CD4-positive, alpha-beta T cell (primary cell): ENCODE measurements at regions not wholly inside any gene's neighbourhood (a gene's known extent, or its start where the extent isn't known, plus 50 kb on each side); places are given as distances from the start of the nearest gene placed in this dataset.

Experiments
- ATAC-seq: fragments of 200-7000 bp; cut with Tn5 transposase; one replicate; pipeline ENCODE4 v1.10.0; 2022; ENCODE audit warnings: mild to moderate bottlenecking; ENCODE audit not compliant: poor library complexity
- CTCF ChIA-PET: fragments of 350-600 bp; sonication (Branson Sonifier 250); formaldehyde crosslinking; loops from one replicate; lab custom pipeline; 2021; ENCODE audit warnings: antibody characterized with exemption, inconsistent platforms; lab: Charles Lee
- POLR2A ChIA-PET: fragments of 350-600 bp; sonication (Branson Sonifier 250); formaldehyde crosslinking; loops from one replicate; lab custom pipeline; 2021; ENCODE audit warnings: antibody characterized with exemption, inconsistent platforms; lab: Charles Lee
- DNase-seq, 14 experiments: peaks; one replicate each; pipeline ENCODE4 v3.0.0-alpha.2; 2013 to 2020; ENCODE audit warnings: mixed read lengths in 2 of 14
- H3K27ac ChIP-seq, 2 donors: one replicate each; pipeline versions ENCODE4 v1.5.1 to v1.7.0; 2013; ENCODE audit warnings: low read length in 2 of 2, low read depth in 1 of 2, mild to moderate bottlenecking in 1 of 2
- H3K27me3 ChIP-seq, 2 experiments: 1 replicate in 1 of 2; 2 replicates in 1 of 2; pipeline versions ENCODE4 v1.6.1 to v1.7.0; 2013; ENCODE audit warnings: low read length in 2 of 2, control low read depth in 1 of 2, mild to moderate bottlenecking in 1 of 2, moderate library complexity in 1 of 2; ENCODE audit not compliant: insufficient read depth in 2 of 2, control insufficient read depth in 1 of 2
- H3K36me3 ChIP-seq: one replicate; pipeline ENCODE4 v1.6.1; 2013; ENCODE audit warnings: low read length, control low read depth; ENCODE audit not compliant: insufficient read depth
- H3K4me1 ChIP-seq: one replicate; pipeline ENCODE4 v1.6.1; 2013; ENCODE audit warnings: low read length, control low read depth; ENCODE audit not compliant: insufficient read depth
- H3K4me3 ChIP-seq: one replicate; pipeline ENCODE4 v1.5.1; 2013; ENCODE audit warnings: mild to moderate bottlenecking, low read length, moderate library complexity
- H3K9me3 ChIP-seq, 2 experiments: 1 replicate in 1 of 2; 2 replicates in 1 of 2; pipeline versions ENCODE4 v1.6.1 to v1.7.0; 2013; ENCODE audit warnings: low read length in 2 of 2, mild to moderate bottlenecking in 2 of 2, control low read depth in 1 of 2, moderate library complexity in 1 of 2; ENCODE audit not compliant: control insufficient read depth in 1 of 2, insufficient read depth in 1 of 2
- H3K27ac Mint-ChIP-seq: one replicate; pipeline ENCODE4 v1.8.0; 2020; ENCODE audit warnings: mixed read lengths
- H3K27me3 Mint-ChIP-seq: one replicate; pipeline ENCODE4 v1.8.0; 2021; ENCODE audit warnings: mixed read lengths
- H3K36me3 Mint-ChIP-seq: one replicate; pipeline ENCODE4 v1.8.0; 2021; ENCODE audit warnings: low read depth, mixed read lengths
- H3K4me1 Mint-ChIP-seq: one replicate; pipeline ENCODE4 v1.8.0; 2021; ENCODE audit warnings: low read depth, mixed read lengths
- H3K4me3 Mint-ChIP-seq: one replicate; pipeline ENCODE4 v1.8.0; 2020; ENCODE audit warnings: mild to moderate bottlenecking, mixed read lengths
- H3K9me3 Mint-ChIP-seq: one replicate; pipeline ENCODE4 v1.8.0; 2020; ENCODE audit warnings: mixed read lengths
- intact Hi-C, 2 experiments: fragments of 100-400 bp; cut with DNase I in 1 of 2; cut with micrococcal nuclease in 1 of 2; formaldehyde crosslinking; loops; one replicate each; pipeline versions ENCODE4 v1.15.1 to v1.9.0; 2023 to 2025; cut with DNase I, micrococcal nuclease
- TF ChIP-seq, protein P1 (sequence below): fragments of 200-600 bp; IDR thresholded peaks from one replicate; pipeline ENCODE4 v1.8.0; 2022; ENCODE audit warnings: antibody characterized with exemption, mild to moderate bottlenecking

- TF ChIP-seq, protein P1, sequence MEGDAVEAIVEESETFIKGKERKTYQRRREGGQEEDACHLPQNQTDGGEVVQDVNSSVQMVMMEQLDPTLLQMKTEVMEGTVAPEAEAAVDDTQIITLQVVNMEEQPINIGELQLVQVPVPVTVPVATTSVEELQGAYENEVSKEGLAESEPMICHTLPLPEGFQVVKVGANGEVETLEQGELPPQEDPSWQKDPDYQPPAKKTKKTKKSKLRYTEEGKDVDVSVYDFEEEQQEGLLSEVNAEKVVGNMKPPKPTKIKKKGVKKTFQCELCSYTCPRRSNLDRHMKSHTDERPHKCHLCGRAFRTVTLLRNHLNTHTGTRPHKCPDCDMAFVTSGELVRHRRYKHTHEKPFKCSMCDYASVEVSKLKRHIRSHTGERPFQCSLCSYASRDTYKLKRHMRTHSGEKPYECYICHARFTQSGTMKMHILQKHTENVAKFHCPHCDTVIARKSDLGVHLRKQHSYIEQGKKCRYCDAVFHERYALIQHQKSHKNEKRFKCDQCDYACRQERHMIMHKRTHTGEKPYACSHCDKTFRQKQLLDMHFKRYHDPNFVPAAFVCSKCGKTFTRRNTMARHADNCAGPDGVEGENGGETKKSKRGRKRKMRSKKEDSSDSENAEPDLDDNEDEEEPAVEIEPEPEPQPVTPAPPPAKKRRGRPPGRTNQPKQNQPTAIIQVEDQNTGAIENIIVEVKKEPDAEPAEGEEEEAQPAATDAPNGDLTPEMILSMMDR = no peak
- Mint-ChIP-seq H3K9me3 (peaks cover 3% of the 10 kb centered on the region), H3K27ac (no peak overlapping the region), H3K27me3 (no peaks in the 10 kb centered on the region), H3K4me3 (no peak overlapping the region), H3K36me3 (no peaks in the 10 kb centered on the region), H3K4me1 (no peaks in the 10 kb centered on the region)
- ChIA-PET CTCF (no interaction called here), POLR2A (no interaction called here)
- Histone ChIP-seq H3K9me3 (no peaks in the 10 kb centered on the region), H3K4me3 (no peak overlapping the region), H3K27ac (no peak overlapping the region), H3K27me3 (no peaks in the 10 kb centered on the region), H3K4me1 (no peaks in the 10 kb centered on the region), H3K36me3 (no peaks in the 10 kb centered on the region)
- intact Hi-C loops = no loop called here
- ATAC-seq (no peak), DNase-seq (peak in 1 of 14 experiments; percentile 28)
Observed at GRCh38 chr1:101331794-101332193, 95.0 kb downstream of the S1PR1 start.

GRCh38 chr1:101332633-101333032 is 95.8 kb downstream of the S1PR1 start:
- Histone ChIP-seq H3K9me3 (no peaks in the 10 kb centered on the region), H3K36me3 (no peaks in the 10 kb centered on the region), H3K4me3 (no peak overlapping the region), H3K27ac (no peak overlapping the region), H3K27me3 (no peaks in the 10 kb centered on the region), H3K4me1 (no peaks in the 10 kb centered on the region)
- ChIA-PET POLR2A (no interaction called here), CTCF (interaction anchor here (1.0 kb wide), 1 partner anchor 24 kb away, joined by 4 read pairs; no protein-coding TSS in a partner anchor)
- Mint-ChIP-seq H3K4me3 (no peak overlapping the region), H3K27ac (no peak overlapping the region), H3K9me3 (peaks cover 3% of the 10 kb centered on the region), H3K27me3 (no peaks in the 10 kb centered on the region), H3K36me3 (no peaks in the 10 kb centered on the region), H3K4me1 (no peaks in the 10 kb centered on the region)
- intact Hi-C loops = no loop called here
- TF ChIP-seq, protein P1 = no peak
- DNase-seq = no peak
- no peak for ATAC-seq

GRCh38 chr1:101333186-101333585 is 96.4 kb downstream of the S1PR1 start:
- no peak overlapping the region for H3K4me3 ChIP-seq
- H3K36me3 ChIP-seq = no peaks in the 10 kb centered on the region
- no peaks in the 10 kb centered on the region for H3K27me3 ChIP-seq
- intact Hi-C loops = no loop called here
- Mint-ChIP-seq H3K27ac (no peak overlapping the region), H3K9me3 (peaks cover 3% of the 10 kb centered on the region), H3K4me3 (no peak overlapping the region), H3K36me3 (no peaks in the 10 kb centered on the region), H3K4me1 (no peaks in the 10 kb centered on the region), H3K27me3 (no peaks in the 10 kb centered on the region)
- ChIA-PET CTCF (interaction anchor here (1.0 kb wide), 1 partner anchor 24 kb away, joined by 4 read pairs; no protein-coding TSS in a partner anchor), POLR2A (no interaction called here)
- no peak for DNase-seq
- H3K27ac ChIP-seq = no peak overlapping the region
- no peaks in the 10 kb centered on the region for H3K4me1 ChIP-seq
- TF ChIP-seq, protein P1 = no peak
- no peak for ATAC-seq
- H3K9me3 ChIP-seq = no peaks in the 10 kb centered on the region
